ENCODE measurements at regions not wholly inside any gene's neighbourhood (a gene's known extent, or its start where the extent isn't known, plus 50 kb on each side); places are given as distances from the start of the nearest gene placed in this dataset.

GRCh38 chr5:66459728-66460127 is 136.5 kb upstream of the MAST4 start:
- H3K4me3 ChIP-seq, result no peak overlapping the region
- no peaks in the 10 kb centered on the region for H3K9me3 ChIP-seq
- TF ChIP-seq CTCF (IDR thresholded peaks at IDR 0.05), result no peak
- WGBS, 3 donors, result 70 to 92% (median 88%) methylated on average over 3 of the region's 3 CpGs
- H3K4me1 ChIP-seq, result no peaks in the 10 kb centered on the region
- no peak overlapping the region for H3K27ac ChIP-seq
- DNase-seq, result no peak
- no peaks in the 10 kb centered on the region for H3K27me3 ChIP-seq (ENCODE audit: insufficient read depth in 3 of 3, low read length in 2 of 3)
- intact Hi-C loops (cut with DNase I), result no loop called here
- ATAC-seq, result no peak
- H3K36me3 ChIP-seq (ENCODE audit: insufficient read depth in 1 of 2, low read depth in 1 of 2), result no peaks in the 10 kb centered on the region

- Histone ChIP-seq H3K27me3 (ENCODE audit: insufficient read depth in 3 of 3, low read length in 2 of 3) (no peaks in the 10 kb centered on the region), H3K36me3 (ENCODE audit: insufficient read depth in 1 of 2, low read depth in 1 of 2) (no peaks in the 10 kb centered on the region), H3K9me3 (no peaks in the 10 kb centered on the region), H3K4me1 (no peaks in the 10 kb centered on the region), H3K4me3 (no peak overlapping the region), H3K27ac (no peak overlapping the region)
- no peak for DNase-seq
- no peak for ATAC-seq
- no peak for TF ChIP-seq CTCF (IDR thresholded peaks at IDR 0.05)
- intact Hi-C loops (cut with DNase I), result no loop called here
- 82 to 89% (median 86%) methylated on average over 4 of the region's 4 CpGs for WGBS, 3 donors
These were observed 128.6 kb upstream of the MAST4 start for GRCh38 chr5:66467564-66467963.

- no peaks in the 10 kb centered on the region for H3K9me3 ChIP-seq
These were observed 126.5 kb upstream of the MAST4 start for GRCh38 chr5:66469684-66470083.

GRCh38 chr5:66472010-66472409 is 124.2 kb upstream of the MAST4 start:
- 71 to 78% (median 74%) methylated on average over 1 of the region's 1 CpG for WGBS, 3 donors
- intact Hi-C loops (cut with DNase I), result no loop called here
- H3K9me3 ChIP-seq, result no peaks in the 10 kb centered on the region
- H3K4me3 ChIP-seq, result no peak overlapping the region
- no peaks in the 10 kb centered on the region for H3K27me3 ChIP-seq (ENCODE audit: insufficient read depth in 3 of 3, low read length in 2 of 3)
- no peaks in the 10 kb centered on the region for H3K4me1 ChIP-seq
- no peak for ATAC-seq
- H3K27ac ChIP-seq, result no peak overlapping the region
- TF ChIP-seq CTCF (IDR thresholded peaks at IDR 0.05), result no peak
- DNase-seq, result no peak
- no peaks in the 10 kb centered on the region for H3K36me3 ChIP-seq (ENCODE audit: insufficient read depth in 1 of 2, low read depth in 1 of 2)

More at GRCh38 chr5:66469684-66470083, 126.5 kb upstream of the MAST4 start:
- no peak for TF ChIP-seq CTCF (IDR thresholded peaks at IDR 0.05)
- intact Hi-C loops (cut with DNase I), result no loop called here
- H3K27me3 ChIP-seq (ENCODE audit: insufficient read depth in 3 of 3, low read length in 2 of 3), result no peaks in the 10 kb centered on the region
- H3K36me3 ChIP-seq (ENCODE audit: insufficient read depth in 1 of 2, low read depth in 1 of 2), result no peaks in the 10 kb centered on the region
- ATAC-seq, result no peak
- no peak overlapping the region for H3K4me3 ChIP-seq
- H3K27ac ChIP-seq, result no peak overlapping the region
- DNase-seq, result no peak
- WGBS, 3 donors, result 98 to 100% (median 98%) methylated on average over 1 of the region's 1 CpG
- H3K4me1 ChIP-seq, result no peaks in the 10 kb centered on the region

GRCh38 chr5:66475731-66476130 is 120.5 kb upstream of the MAST4 start:
- no peak for DNase-seq
- Histone ChIP-seq H3K27ac (no peak overlapping the region), H3K4me1 (no peaks in the 10 kb centered on the region), H3K27me3 (ENCODE audit: insufficient read depth in 3 of 3, low read length in 2 of 3) (no peaks in the 10 kb centered on the region), H3K9me3 (no peaks in the 10 kb centered on the region), H3K36me3 (ENCODE audit: insufficient read depth in 1 of 2, low read depth in 1 of 2) (no peaks in the 10 kb centered on the region), H3K4me3 (no peak overlapping the region)
- TF ChIP-seq CTCF (IDR thresholded peaks at IDR 0.05), result no peak
- intact Hi-C loops (cut with DNase I), result no loop called here
- 69 to 78% (median 76%) methylated on average over 4 of the region's 4 CpGs for WGBS, 3 donors
- no peak for ATAC-seq
